HCT116 (cell line): ENCODE measurements at regions not wholly inside any gene's neighbourhood (a gene's known extent, or its start where the extent isn't known, plus 50 kb on each side); places are given as distances from the start of the nearest gene placed in this dataset.

Experiments used
- ATAC-seq: fragments of 200-7000 bp; cut with Tn5 transposase; 2 replicates; pipeline ENCODE4 v1.9.1; 2020; ENCODE audit warnings: mild to moderate bottlenecking, moderate library complexity
- BruUV-seq: library from RNA; stranded (reverse); fragments of 400-500 nt; replicated peaks from 2 replicates; lab custom pipeline; 2021; lab: Mats Ljungman, UMichigan
- CTCF ChIA-PET: fragments of 300-600 bp; sonication (Branson Sonifier 250); formaldehyde crosslinking; loops from one replicate; lab custom pipeline; 2021; ENCODE audit warnings: antibody characterized with exemption; lab: Charles Lee
- POLR2A ChIA-PET: fragments of 300-600, 350-600 bp; sonication (Branson Sonifier 250); formaldehyde crosslinking; loops from one replicate; lab custom pipeline; 2021; ENCODE audit warnings: antibody characterized with exemption; lab: Charles Lee
- RAD21 ChIA-PET, 2 experiments: fragments of 300-600 bp; sonication (Branson Sonifier 250); formaldehyde crosslinking; loops; one replicate each; lab custom pipeline; 2023; ENCODE audit warnings: low total read pairs in 2 of 2; ENCODE audit not compliant: uncharacterized antibody in 2 of 2, unreplicated experiment in 2 of 2, low non-redundant PET in 1 of 2; lab: Charles Lee
- DNase-seq: peaks from one replicate; pipeline ENCODE4 v3.0.0-alpha.2; 2010; ENCODE audit warnings: low read depth, low spot score
- H2AFZ ChIP-seq: fragments of 200-600 bp; shearing (Covaris generic), sonication (generic); 2 replicates; pipeline ENCODE4 v1.6.1; 2017; ENCODE audit warnings: low read depth, mixed run types, mixed read lengths, antibody characterized with exemption, low read length; ENCODE audit not compliant: poor library complexity, severe bottlenecking
- H3K27ac ChIP-seq: 2 replicates; pipeline ENCODE4 v1.5.1; 2012; ENCODE audit warnings: low read depth, low read length
- H3K27me3 ChIP-seq: fragments of 200-600 bp; sonication (generic); 2 replicates; pipeline ENCODE4 v1.6.1; 2016; ENCODE audit warnings: mixed run types, low read length, mixed read lengths; ENCODE audit not compliant: insufficient read depth
- H3K36me3 ChIP-seq, 2 experiments: fragments of 200-500 bp in 1 of 2; fragments of 200-600 bp in 1 of 2; sonication (Bioruptor generic) in 1 of 2; sonication (generic) in 1 of 2; 2 replicates each; pipeline versions ENCODE4 v1.5.1 to v1.6.1; 2014 to 2016; ENCODE audit warnings: low read length in 2 of 2, inconsistent platforms in 1 of 2, mixed read lengths in 1 of 2, mixed run types in 1 of 2; ENCODE audit not compliant: insufficient read depth in 2 of 2, control insufficient read depth in 1 of 2
- H3K4me1 ChIP-seq, 2 experiments: fragments of 200-600 bp in 1 of 2; sonication (generic) in 1 of 2; 2 replicates each; pipeline versions ENCODE4 v1.5.1 to v1.6.1; 2012 to 2017; ENCODE audit warnings: low read length in 2 of 2, inconsistent platforms in 1 of 2, mild to moderate bottlenecking in 1 of 2, mixed read lengths in 1 of 2, mixed run types in 1 of 2, moderate library complexity in 1 of 2; ENCODE audit not compliant: insufficient read depth in 2 of 2, control insufficient read depth in 1 of 2
- H3K4me2 ChIP-seq: fragments of 200-600 bp; sonication (generic); 2 replicates; pipeline ENCODE4 v1.6.1; 2017; ENCODE audit warnings: mixed run types, low read length, mixed read lengths
- H3K4me3 ChIP-seq, 2 experiments: fragments of 200-600 bp in 1 of 2; sonication (generic) in 1 of 2; replicated peaks in 1 of 2; 2 replicates each; pipeline ENCODE4 v1.5.1; 2011 to 2016; ENCODE audit warnings: low read length in 2 of 2, control low read depth in 1 of 2, low read depth in 1 of 2, mild to moderate bottlenecking in 1 of 2, mixed read lengths in 1 of 2, mixed run types in 1 of 2
- H3K79me2 ChIP-seq: fragments of 200-600 bp; sonication (generic); 2 replicates; pipeline ENCODE4 v1.6.1; 2017; ENCODE audit warnings: mild to moderate bottlenecking, mixed run types, low read length, moderate library complexity, mixed read lengths; ENCODE audit not compliant: insufficient read depth
- H3K9ac ChIP-seq: fragments of 200-600 bp; sonication (generic); 2 replicates; pipeline ENCODE4 v1.6.1; 2016; ENCODE audit warnings: low read length, mixed read lengths
- H3K9me2 ChIP-seq: fragments of 200-600 bp; sonication (generic), shearing (Covaris generic); 2 replicates; pipeline ENCODE4 v1.6.1; 2017; ENCODE audit warnings: mixed run types, mild to moderate bottlenecking, moderate library complexity; ENCODE audit not compliant: insufficient read depth
- H3K9me3 ChIP-seq, 2 experiments: fragments of 200-500 bp in 1 of 2; fragments of 200-600 bp in 1 of 2; sonication (Bioruptor generic) in 1 of 2; sonication (generic) in 1 of 2; 2 replicates each; pipeline ENCODE4 v1.6.1; 2014 to 2017; ENCODE audit warnings: low read length in 2 of 2, mixed read lengths in 2 of 2, inconsistent platforms in 1 of 2, low read depth in 1 of 2, mild to moderate bottlenecking in 1 of 2, mixed run types in 1 of 2, moderate library complexity in 1 of 2; ENCODE audit not compliant: control insufficient read depth in 1 of 2, insufficient read depth in 1 of 2
- H4K20me1 ChIP-seq: fragments of 200-600 bp; sonication (generic), shearing (Covaris generic); 2 replicates; pipeline ENCODE4 v1.6.1; 2017; ENCODE audit warnings: mixed run types, mild to moderate bottlenecking, moderate library complexity; ENCODE audit not compliant: insufficient read depth
- ATF3 ChIP-seq: IDR thresholded peaks from 2 replicates; pipeline ENCODE4 v1.6.1; 2012
- CBX3 ChIP-seq: IDR thresholded peaks from 2 replicates; pipeline ENCODE4 v1.6.1; 2012; ENCODE audit warnings: low read depth
- CEBPB ChIP-seq: IDR thresholded peaks from 2 replicates; pipeline ENCODE4 v1.6.1; 2012; ENCODE audit warnings: low read depth
- EGR1 ChIP-seq: IDR thresholded peaks from 2 replicates; pipeline ENCODE4 v1.6.1; 2012; ENCODE audit warnings: low read depth
- ELF1 ChIP-seq: IDR thresholded peaks from 2 replicates; pipeline ENCODE4 v1.6.1; 2012; ENCODE audit warnings: low read depth, borderline replicate concordance
- EZH2 ChIP-seq: fragments of 200-600 bp; sonication (generic); IDR thresholded peaks from 2 replicates; pipeline ENCODE4 v1.6.1; 2017; ENCODE audit warnings: antibody characterized with exemption, mixed run types
- EZH2phosphoT487 ChIP-seq: fragments of 200-600 bp; IDR thresholded peaks from 2 replicates; pipeline ENCODE4 v1.6.1; 2018; ENCODE audit warnings: antibody characterized with exemption, borderline replicate concordance
- FOSL1 ChIP-seq: IDR thresholded peaks from 2 replicates; pipeline ENCODE4 v1.6.1; 2012; ENCODE audit warnings: low read depth
- JUND ChIP-seq: IDR thresholded peaks from 2 replicates; pipeline ENCODE4 v1.6.1; 2012
- MAX ChIP-seq: IDR thresholded peaks from 2 replicates; pipeline ENCODE4 v1.6.1; 2012
- POLR2A ChIP-seq: IDR thresholded peaks from 2 replicates; pipeline ENCODE4 v1.7.0; 2011; ENCODE audit warnings: borderline replicate concordance; ENCODE audit not compliant: insufficient read depth, insufficient read length; ENCODE audit errors: extremely low read depth
- POLR2AphosphoS5 ChIP-seq: IDR thresholded peaks from 2 replicates; pipeline ENCODE4 v1.6.1; 2011; ENCODE audit warnings: mild to moderate bottlenecking, low read depth, low read length, moderate library complexity
- RAD21 ChIP-seq: IDR thresholded peaks from 2 replicates; pipeline ENCODE4 v1.6.1; 2012; ENCODE audit warnings: low read depth, mild to moderate bottlenecking
- REST ChIP-seq: IDR thresholded peaks from 2 replicates; pipeline ENCODE4 v1.6.1; 2012; ENCODE audit warnings: low read depth
- SIN3A ChIP-seq: IDR thresholded peaks from 2 replicates; pipeline ENCODE4 v1.6.1; 2012; ENCODE audit warnings: low read depth
- SP1 ChIP-seq: IDR thresholded peaks from 2 replicates; pipeline ENCODE4 v1.6.1; 2012; ENCODE audit warnings: low read depth
- YY1 ChIP-seq: IDR thresholded peaks from 2 replicates; pipeline ENCODE4 v1.6.1; 2011; ENCODE audit warnings: low read length, low read depth, moderate library complexity, mild to moderate bottlenecking; ENCODE audit not compliant: insufficient replicate concordance; ENCODE audit errors: extremely low read depth
- ZBTB33 ChIP-seq: IDR thresholded peaks from 2 replicates; pipeline ENCODE4 v1.6.1; 2011; ENCODE audit warnings: mild to moderate bottlenecking, low read length, moderate library complexity; ENCODE audit not compliant: insufficient replicate concordance; ENCODE audit errors: extremely low read depth
- ZFX ChIP-seq: fragments of 450-650 bp; IDR thresholded peaks from 2 replicates; pipeline ENCODE4 v1.6.1; 2017
- ZNF274 ChIP-seq: fragments of 200-500 bp; sonication (Bioruptor generic); IDR thresholded peaks from 2 replicates; pipeline ENCODE4 v1.6.1; 2014; ENCODE audit warnings: mild to moderate bottlenecking, low read depth, low read length, inconsistent platforms
- intact Hi-C: fragments of 100-400 bp; cut with micrococcal nuclease; formaldehyde crosslinking; loops from 2 replicates; pipeline ENCODE4 v1.10.0; 2022

GRCh38 chr7:92955081-92955480 is 118.7 kb upstream of the CDK6 start:
- H4K20me1 ChIP-seq = no peaks in the 10 kb centered on the region
- no peak overlapping the region for H3K4me2 ChIP-seq
- H3K9me3 ChIP-seq = no peaks in the 10 kb centered on the region
- DNase-seq (no peak), ATAC-seq (no peak)
- H3K9ac ChIP-seq = no peak overlapping the region
- no peak overlapping the region for H3K27ac ChIP-seq
- BruUV-seq = no TSS peak
- ChIA-PET RAD21 (no interaction called here), POLR2A (no interaction called here), CTCF (no interaction called here)
- no peak for TF ChIP-seq YY1
- TF ChIP-seq SP1 = no peak
- no peak for TF ChIP-seq CEBPB
- TF ChIP-seq ELF1 = no peak
- TF ChIP-seq REST = no peak
- TF ChIP-seq SIN3A = no peak
- no peak for TF ChIP-seq EZH2
- no peak for TF ChIP-seq EZH2phosphoT487
- TF ChIP-seq ZNF274 = no peak
- TF ChIP-seq ATF3 = no peak
- no peak for TF ChIP-seq ZBTB33
- no peak for TF ChIP-seq RAD21
- TF ChIP-seq JUND = no peak
- TF ChIP-seq POLR2A = no peak
- TF ChIP-seq MAX = no peak
- TF ChIP-seq ZFX = no peak
- no peak for TF ChIP-seq CBX3
- TF ChIP-seq POLR2AphosphoS5 = no peak
- TF ChIP-seq FOSL1 = no peak
- no peak for TF ChIP-seq EGR1
- no peaks in the 10 kb centered on the region for H3K27me3 ChIP-seq
- no peaks in the 10 kb centered on the region for H3K4me1 ChIP-seq
- no peak overlapping the region for H2AFZ ChIP-seq
- intact Hi-C loops = no loop called here
- H3K36me3 ChIP-seq = no peaks in the 10 kb centered on the region
- H3K79me2 ChIP-seq = no peaks in the 10 kb centered on the region
- no peak overlapping the region for H3K4me3 ChIP-seq
- no peaks in the 10 kb centered on the region for H3K9me2 ChIP-seq
